Gastrocnemius medialis (tissue), 4 donors: ENCODE measurements at regions not wholly inside any gene's neighbourhood (a gene's known extent, or its start where the extent isn't known, plus 50 kb on each side); places are given as distances from the start of the nearest gene placed in this dataset.

Experiments
- ATAC-seq, 2 donors: fragments of 150-250 bp; one replicate each; pipeline ENCODE4 v1.9.1; 2016
- DNase-seq, 2 donors: peaks; one replicate each; pipeline ENCODE4 v3.0.0-alpha.2; 2019
- H3K27ac ChIP-seq, 4 donors: fragments of 200-600 bp; sonication (generic); 1 replicate in 1 of 4; 2 replicates in 3 of 4; pipeline ENCODE4 v1.5.1; 2016 to 2018; ENCODE audit warnings: mild to moderate bottlenecking in 2 of 4, moderate library complexity in 1 of 4
- H3K27me3 ChIP-seq, 3 donors: fragments of 200-600 bp; sonication (generic) in 2 of 3; 1 replicate in 1 of 3; 2 replicates in 2 of 3; pipeline versions ENCODE4 v1.5.1 to v1.6.0; 2016 to 2019; ENCODE audit warnings: mild to moderate bottlenecking in 1 of 3, moderate library complexity in 1 of 3
- H3K36me3 ChIP-seq, 2 donors: fragments of 200-600 bp; sonication (generic) in 1 of 2; one replicate each; pipeline ENCODE4 v1.5.1; 2017 to 2018
- H3K4me1 ChIP-seq, 2 donors: fragments of 200-600 bp; sonication (generic) in 1 of 2; one replicate each; pipeline ENCODE4 v1.5.1; 2016 to 2017; ENCODE audit warnings: mild to moderate bottlenecking in 2 of 2
- H3K4me3 ChIP-seq, 4 donors: fragments of 200-600 bp; sonication (generic) in 3 of 4; 1 replicate in 1 of 4; 2 replicates in 3 of 4; pipeline ENCODE4 v1.5.1; 2016 to 2019; ENCODE audit warnings: mild to moderate bottlenecking in 2 of 4
- H3K9me3 ChIP-seq, 3 donors: fragments of 200-600 bp; sonication (generic) in 2 of 3; 1 replicate in 1 of 3; 2 replicates in 2 of 3; pipeline ENCODE4 v1.5.1; 2016 to 2019
- POLR2A ChIP-seq, 2 donors: fragments of 450-650 bp; IDR thresholded peaks; one replicate each; pipeline ENCODE4 v1.6.1; 2017; ENCODE audit warnings: antibody characterized with exemption in 2 of 2, mild to moderate bottlenecking in 2 of 2, moderate library complexity in 2 of 2
- in situ Hi-C, 4 donors: fragments of 200-750 bp; cut with MboI; loops; one replicate each; pipeline versions ENCODE4 v1.15.0 to v1.8.0; 2017; ENCODE audit warnings: low sequenced_read_pairs in 4 of 4
- intact Hi-C: fragments of 100-400 bp; cut with DNase I; formaldehyde crosslinking; loops from one replicate; pipeline ENCODE4 v1.15.1; 2023; ENCODE audit warnings: low total_unique reads
- TF ChIP-seq, protein P1 (sequence below), 5 experiments: fragments of 450-650 bp in 3 of 5; fragments of 200-600 bp in 2 of 5; sonication (generic) in 2 of 5; IDR thresholded peaks in 4 of 5; conservative IDR thresholded peaks in 1 of 5; 1 replicate in 4 of 5; 2 replicates in 1 of 5; pipeline ENCODE4 v1.5.1; 2016 to 2019; ENCODE audit warnings: antibody characterized with exemption in 5 of 5, mild to moderate bottlenecking in 3 of 5, moderate library complexity in 3 of 5

DNA sequence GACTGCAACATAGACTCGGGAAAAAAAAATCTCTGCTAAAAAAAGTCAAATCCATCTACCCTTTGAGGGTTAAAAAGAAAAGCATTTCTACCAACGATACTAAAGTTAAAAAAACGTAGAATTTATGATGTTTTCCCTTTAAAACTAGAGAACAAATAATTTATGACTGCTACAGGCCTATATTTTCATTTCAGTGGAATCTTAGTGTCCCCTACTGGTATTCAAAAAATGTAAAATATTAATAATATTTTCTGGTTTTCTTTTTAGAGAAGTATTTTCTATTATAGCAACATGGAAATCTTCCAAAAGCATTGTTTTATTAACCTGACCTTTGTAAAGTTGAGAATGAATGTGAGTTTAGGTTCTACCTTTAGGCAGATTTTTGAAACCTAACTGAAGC is 1582.2 kb downstream of the MRPL39 start:
- Histone ChIP-seq H3K27me3 (no peaks in the 10 kb centered on the region), H3K4me3 (no peak overlapping the region), H3K4me1 (no peaks in the 10 kb centered on the region), H3K9me3 (no peaks in the 10 kb centered on the region), H3K36me3 (no peaks in the 10 kb centered on the region), H3K27ac (no peak overlapping the region)
- ATAC-seq: no peak
- TF ChIP-seq, protein P1, sequence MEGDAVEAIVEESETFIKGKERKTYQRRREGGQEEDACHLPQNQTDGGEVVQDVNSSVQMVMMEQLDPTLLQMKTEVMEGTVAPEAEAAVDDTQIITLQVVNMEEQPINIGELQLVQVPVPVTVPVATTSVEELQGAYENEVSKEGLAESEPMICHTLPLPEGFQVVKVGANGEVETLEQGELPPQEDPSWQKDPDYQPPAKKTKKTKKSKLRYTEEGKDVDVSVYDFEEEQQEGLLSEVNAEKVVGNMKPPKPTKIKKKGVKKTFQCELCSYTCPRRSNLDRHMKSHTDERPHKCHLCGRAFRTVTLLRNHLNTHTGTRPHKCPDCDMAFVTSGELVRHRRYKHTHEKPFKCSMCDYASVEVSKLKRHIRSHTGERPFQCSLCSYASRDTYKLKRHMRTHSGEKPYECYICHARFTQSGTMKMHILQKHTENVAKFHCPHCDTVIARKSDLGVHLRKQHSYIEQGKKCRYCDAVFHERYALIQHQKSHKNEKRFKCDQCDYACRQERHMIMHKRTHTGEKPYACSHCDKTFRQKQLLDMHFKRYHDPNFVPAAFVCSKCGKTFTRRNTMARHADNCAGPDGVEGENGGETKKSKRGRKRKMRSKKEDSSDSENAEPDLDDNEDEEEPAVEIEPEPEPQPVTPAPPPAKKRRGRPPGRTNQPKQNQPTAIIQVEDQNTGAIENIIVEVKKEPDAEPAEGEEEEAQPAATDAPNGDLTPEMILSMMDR (IDR thresholded peaks at IDR 0.05 in 4 of 5, conservative IDR thresholded peaks at IDR 0.05 in 1 of 5): no peak
- TF ChIP-seq POLR2A (IDR thresholded peaks at IDR 0.05): no peak
- DNase-seq: no peak
- intact Hi-C loops (no loop called here), in situ Hi-C loops (no loop called here)

DNA sequence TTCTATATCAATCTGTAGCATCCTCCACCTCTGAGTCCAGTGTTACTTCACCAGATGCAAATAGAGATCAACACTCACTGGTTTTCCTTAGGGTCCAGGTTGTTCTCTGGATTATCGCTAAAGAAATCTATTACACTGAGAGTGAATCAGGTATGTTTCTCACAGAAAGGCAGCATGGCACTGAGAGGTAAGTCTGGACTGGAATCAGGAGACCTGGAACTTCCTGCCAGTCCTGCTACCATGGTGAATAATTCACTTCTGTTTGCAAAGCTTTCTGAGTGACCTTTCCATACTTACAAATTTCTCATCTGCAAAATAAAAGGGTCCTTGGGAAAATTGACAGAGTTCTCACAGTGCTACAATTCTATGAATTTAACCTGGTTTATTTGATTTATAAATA is 1583.3 kb downstream of the MRPL39 start:
- H3K36me3 ChIP-seq: no peaks in the 10 kb centered on the region
- no peaks in the 10 kb centered on the region for H3K9me3 ChIP-seq
- TF ChIP-seq POLR2A (IDR thresholded peaks at IDR 0.05): no peak
- TF ChIP-seq, protein P1 (IDR thresholded peaks at IDR 0.05 in 4 of 5, conservative IDR thresholded peaks at IDR 0.05 in 1 of 5): no peak
- no peak overlapping the region for H3K4me3 ChIP-seq
- no peaks in the 10 kb centered on the region for H3K27me3 ChIP-seq
- H3K4me1 ChIP-seq: no peaks in the 10 kb centered on the region
- intact Hi-C loops: no loop called here
- in situ Hi-C loops: no loop called here
- no peak for DNase-seq
- H3K27ac ChIP-seq: no peak overlapping the region
- ATAC-seq: no peak

DNA sequence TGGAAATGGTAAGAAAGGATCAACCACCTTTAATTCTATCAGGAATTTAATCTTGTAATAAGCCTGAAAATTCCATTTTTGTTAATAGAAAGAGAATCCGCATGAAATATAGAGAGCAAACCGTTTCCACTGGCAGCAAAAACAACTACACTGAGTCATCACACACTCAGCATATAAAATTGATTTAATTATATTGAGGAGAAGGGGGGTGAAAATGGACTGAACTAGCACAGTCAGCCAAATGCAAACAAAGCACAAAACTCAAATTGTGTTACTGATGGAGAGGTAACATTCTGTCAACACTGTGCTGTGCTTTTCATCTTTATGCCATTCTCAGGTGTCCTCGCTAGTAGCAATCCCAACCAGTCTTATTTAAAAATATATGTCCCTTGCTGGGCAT is 1583.9 kb downstream of the MRPL39 start:
- Histone ChIP-seq H3K27ac (no peak overlapping the region), H3K4me1 (no peaks in the 10 kb centered on the region), H3K9me3 (no peaks in the 10 kb centered on the region), H3K36me3 (no peaks in the 10 kb centered on the region), H3K4me3 (no peak overlapping the region), H3K27me3 (no peaks in the 10 kb centered on the region)
- intact Hi-C loops: no loop called here
- TF ChIP-seq POLR2A (IDR thresholded peaks at IDR 0.05): no peak
- TF ChIP-seq, protein P1 (IDR thresholded peaks at IDR 0.05 in 4 of 5, conservative IDR thresholded peaks at IDR 0.05 in 1 of 5): no peak
- no peak for DNase-seq
- in situ Hi-C loops: no loop called here
- no peak for ATAC-seq

DNA sequence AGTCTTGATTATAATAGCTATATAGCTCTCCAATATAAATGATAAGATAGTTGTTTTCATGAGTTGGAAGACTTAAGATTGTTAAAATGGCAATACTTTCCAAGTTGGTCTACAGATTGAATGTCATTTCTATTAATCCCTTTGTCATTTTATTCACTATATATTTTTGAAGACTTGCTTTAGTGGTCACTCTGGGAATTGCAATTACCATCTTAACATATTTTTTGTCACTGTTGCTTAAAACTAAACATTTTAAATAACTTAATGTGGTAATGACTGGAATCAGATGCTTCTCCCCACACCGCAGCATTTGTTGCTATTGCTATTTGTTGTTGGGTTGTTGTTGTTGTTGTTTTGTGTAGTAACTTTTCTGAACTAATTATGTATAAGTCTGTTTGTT is 1592.9 kb downstream of the MRPL39 start:
- ATAC-seq (no peak), DNase-seq (no peak)
- TF ChIP-seq, protein P1 (IDR thresholded peaks at IDR 0.05 in 4 of 5, conservative IDR thresholded peaks at IDR 0.05 in 1 of 5): no peak
- TF ChIP-seq POLR2A (IDR thresholded peaks at IDR 0.05): no peak
- no peaks in the 10 kb centered on the region for H3K36me3 ChIP-seq
- H3K4me3 ChIP-seq: no peak overlapping the region
- H3K4me1 ChIP-seq: no peaks in the 10 kb centered on the region
- in situ Hi-C loops (no loop called here), intact Hi-C loops (no loop called here)
- no peaks in the 10 kb centered on the region for H3K27me3 ChIP-seq
- no peak overlapping the region for H3K27ac ChIP-seq
- no peaks in the 10 kb centered on the region for H3K9me3 ChIP-seq

DNA sequence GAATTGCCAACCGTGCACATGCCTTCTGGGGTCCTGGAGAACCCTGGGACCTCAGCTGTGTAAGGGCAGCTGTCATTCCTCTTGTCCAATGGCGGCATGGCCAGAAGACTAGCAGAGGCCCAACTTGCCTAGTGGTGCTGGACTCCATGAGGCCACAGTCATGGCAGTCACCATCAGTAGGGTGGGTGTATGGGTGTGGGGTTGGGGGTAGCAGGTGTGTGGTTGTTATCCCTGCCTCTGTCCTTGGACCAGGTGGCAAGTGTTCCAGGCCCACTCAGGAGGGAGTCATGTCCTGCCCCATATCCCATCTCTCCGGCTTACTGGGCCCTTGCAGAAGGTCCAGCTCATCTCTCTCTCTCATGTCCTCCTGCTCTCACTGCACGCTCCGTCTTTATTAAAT is 1596.2 kb downstream of the MRPL39 start:
- ATAC-seq (no peak), DNase-seq (no peak)
- Histone ChIP-seq H3K27ac (no peak overlapping the region), H3K27me3 (no peaks in the 10 kb centered on the region), H3K4me1 (no peaks in the 10 kb centered on the region), H3K9me3 (no peaks in the 10 kb centered on the region), H3K36me3 (no peaks in the 10 kb centered on the region), H3K4me3 (no peak overlapping the region)
- no peak for TF ChIP-seq POLR2A (IDR thresholded peaks at IDR 0.05)
- TF ChIP-seq, protein P1 (IDR thresholded peaks at IDR 0.05 in 4 of 5, conservative IDR thresholded peaks at IDR 0.05 in 1 of 5): no peak
- in situ Hi-C loops: no loop called here
- intact Hi-C loops: no loop called here
